A673 (cell line): ENCODE measurements at regions not wholly inside any gene's neighbourhood (a gene's known extent, or its start where the extent isn't known, plus 50 kb on each side); places are given as distances from the start of the nearest gene placed in this dataset.

Experiments
- BruUV-seq: library from RNA; stranded (reverse); fragments of 400-500 nt; replicated peaks from 2 replicates; lab custom pipeline; 2021; lab: Mats Ljungman, UMichigan
- CTCF ChIA-PET: fragments of 300-600 bp; sonication (Branson Sonifier 250); formaldehyde crosslinking; loops from one replicate; lab custom pipeline; 2022; ENCODE audit warnings: antibody characterized with exemption; lab: Charles Lee
- POLR2A ChIA-PET: fragments of 300-600 bp; sonication (Branson Sonifier 250); formaldehyde crosslinking; loops from one replicate; lab custom pipeline; 2022; ENCODE audit warnings: antibody characterized with exemption; ENCODE audit not compliant: low non-redundant PET; lab: Charles Lee
- DNase-seq: peaks from one replicate; pipeline ENCODE4 v3.0.0-alpha.2; 2015; ENCODE audit warnings: low spot score
- H3K27ac ChIP-seq: fragments of 200-600 bp; sonication (generic); 2 replicates; pipeline ENCODE4 v1.5.1; 2016; ENCODE audit warnings: mixed run types, low read depth, mild to moderate bottlenecking, mixed read lengths, antibody characterized with exemption, low read length; ENCODE audit not compliant: poor library complexity, severe bottlenecking
- H3K27me3 ChIP-seq: fragments of 200-600 bp; sonication (generic); replicated peaks from 2 replicates; pipeline ENCODE4 v1.6.1; 2017; ENCODE audit warnings: mixed run types, low read depth, mild to moderate bottlenecking, mixed read lengths, antibody characterized with exemption, low read length; ENCODE audit not compliant: insufficient read depth, poor library complexity
- H3K36me3 ChIP-seq: fragments of 200-600 bp; sonication (generic); 2 replicates; pipeline ENCODE4 v1.6.1; 2016; ENCODE audit warnings: mixed run types, mild to moderate bottlenecking, mixed read lengths, antibody characterized with exemption, low read length; ENCODE audit not compliant: insufficient read depth, poor library complexity, severe bottlenecking
- H3K4me1 ChIP-seq: fragments of 200-600 bp; sonication (generic); 2 replicates; pipeline ENCODE4 v1.6.1; 2017; ENCODE audit warnings: mixed run types, mild to moderate bottlenecking, mixed read lengths, antibody characterized with exemption, low read length; ENCODE audit not compliant: insufficient read depth, poor library complexity, severe bottlenecking
- H3K4me3 ChIP-seq: fragments of 200-600 bp; sonication (generic); 2 replicates; pipeline ENCODE4 v1.5.1; 2016; ENCODE audit warnings: low read depth, mixed run types, mild to moderate bottlenecking, mixed read lengths, low read length; ENCODE audit not compliant: poor library complexity, severe bottlenecking
- H3K9me3 ChIP-seq: fragments of 200-600 bp; sonication (generic); 2 replicates; pipeline ENCODE4 v1.6.1; 2016; ENCODE audit warnings: mixed run types, low read depth, mild to moderate bottlenecking, mixed read lengths, antibody characterized with exemption, low read length; ENCODE audit not compliant: poor library complexity, severe bottlenecking
- EZH2 ChIP-seq: fragments of 200-600 bp; sonication (generic); IDR thresholded peaks from 2 replicates; pipeline ENCODE4 v1.6.1; 2017; ENCODE audit warnings: borderline replicate concordance, low read depth, mild to moderate bottlenecking, mixed read lengths, antibody characterized with exemption, low read length; ENCODE audit not compliant: poor library complexity, severe bottlenecking
- intact Hi-C: fragments of 100-400 bp; cut with micrococcal nuclease; formaldehyde crosslinking; loops from one replicate; pipeline ENCODE4 v1.10.0; 2022; ENCODE audit not compliant: unreplicated experiment
- TF ChIP-seq, protein P1 (sequence below): fragments of 300-800, 200-600 bp; sonication (generic); conservative IDR thresholded peaks from 2 replicates; pipeline ENCODE4 v1.5.1; 2017; ENCODE audit warnings: low read depth, mild to moderate bottlenecking, antibody characterized with exemption, low read length, moderate library complexity, mixed read lengths

DNA sequence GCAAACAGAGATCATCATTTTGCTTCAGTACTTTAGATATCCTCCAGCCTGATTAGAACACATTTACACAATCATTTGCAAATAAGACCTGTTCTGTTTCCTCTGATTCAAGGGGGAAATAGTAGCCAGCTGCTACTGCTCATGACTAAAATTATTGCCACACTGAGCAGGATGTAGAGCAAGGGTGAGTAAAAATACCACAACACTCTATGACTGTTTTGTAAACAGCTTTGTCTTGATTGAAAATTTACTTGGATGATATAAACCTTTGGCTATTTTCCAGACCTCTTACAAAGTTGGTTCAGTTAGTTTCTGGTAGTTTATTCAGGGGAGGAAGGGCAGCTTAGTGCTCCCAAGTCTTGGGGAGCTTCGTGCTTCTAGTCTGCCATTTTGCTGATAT, 286.4 kb upstream of the CNTNAP5 start:
- DNase-seq = no peak
- no peaks in the 10 kb centered on the region for H3K36me3 ChIP-seq
- ChIA-PET POLR2A (no interaction called here), CTCF (no interaction called here)
- H3K27ac ChIP-seq = no peak overlapping the region
- peaks cover 4% of the 10 kb centered on the region for H3K9me3 ChIP-seq
- H3K4me3 ChIP-seq = no peak overlapping the region
- H3K4me1 ChIP-seq = no peaks in the 10 kb centered on the region
- intact Hi-C loops = no loop called here
- TF ChIP-seq EZH2 = no peak
- TF ChIP-seq, protein P1, sequence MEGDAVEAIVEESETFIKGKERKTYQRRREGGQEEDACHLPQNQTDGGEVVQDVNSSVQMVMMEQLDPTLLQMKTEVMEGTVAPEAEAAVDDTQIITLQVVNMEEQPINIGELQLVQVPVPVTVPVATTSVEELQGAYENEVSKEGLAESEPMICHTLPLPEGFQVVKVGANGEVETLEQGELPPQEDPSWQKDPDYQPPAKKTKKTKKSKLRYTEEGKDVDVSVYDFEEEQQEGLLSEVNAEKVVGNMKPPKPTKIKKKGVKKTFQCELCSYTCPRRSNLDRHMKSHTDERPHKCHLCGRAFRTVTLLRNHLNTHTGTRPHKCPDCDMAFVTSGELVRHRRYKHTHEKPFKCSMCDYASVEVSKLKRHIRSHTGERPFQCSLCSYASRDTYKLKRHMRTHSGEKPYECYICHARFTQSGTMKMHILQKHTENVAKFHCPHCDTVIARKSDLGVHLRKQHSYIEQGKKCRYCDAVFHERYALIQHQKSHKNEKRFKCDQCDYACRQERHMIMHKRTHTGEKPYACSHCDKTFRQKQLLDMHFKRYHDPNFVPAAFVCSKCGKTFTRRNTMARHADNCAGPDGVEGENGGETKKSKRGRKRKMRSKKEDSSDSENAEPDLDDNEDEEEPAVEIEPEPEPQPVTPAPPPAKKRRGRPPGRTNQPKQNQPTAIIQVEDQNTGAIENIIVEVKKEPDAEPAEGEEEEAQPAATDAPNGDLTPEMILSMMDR = no peak
- H3K27me3 ChIP-seq = no peaks in the 10 kb centered on the region
- no TSS peak for BruUV-seq

DNA sequence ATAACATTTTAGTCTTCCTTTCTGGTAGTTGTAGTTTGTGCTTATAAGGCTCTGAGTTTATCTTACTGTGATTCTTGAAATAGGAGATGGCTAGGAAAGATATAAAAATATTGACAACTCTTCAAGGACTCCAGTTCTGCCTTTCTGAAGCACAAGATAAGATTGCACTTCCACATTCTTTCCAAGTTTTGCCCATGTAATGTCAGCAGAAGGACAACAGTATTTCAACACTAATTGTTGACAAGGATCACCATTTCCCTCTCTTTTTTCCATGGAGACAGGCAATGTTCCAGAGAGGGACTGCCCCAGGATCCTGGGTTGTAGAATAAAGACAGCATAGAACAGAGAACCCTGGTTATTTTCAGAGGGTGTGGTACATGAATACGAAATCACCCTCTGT, 279.1 kb upstream of the CNTNAP5 start:
- no peaks in the 10 kb centered on the region for H3K4me1 ChIP-seq
- ChIA-PET POLR2A (no interaction called here), CTCF (no interaction called here)
- no peak overlapping the region for H3K27ac ChIP-seq
- H3K27me3 ChIP-seq = no peaks in the 10 kb centered on the region
- no peaks in the 10 kb centered on the region for H3K36me3 ChIP-seq
- TF ChIP-seq, protein P1 = no peak
- TF ChIP-seq EZH2 = no peak
- intact Hi-C loops = no loop called here
- H3K4me3 ChIP-seq = no peak overlapping the region
- no peaks in the 10 kb centered on the region for H3K9me3 ChIP-seq
- BruUV-seq = no TSS peak
- DNase-seq = no peak

DNA sequence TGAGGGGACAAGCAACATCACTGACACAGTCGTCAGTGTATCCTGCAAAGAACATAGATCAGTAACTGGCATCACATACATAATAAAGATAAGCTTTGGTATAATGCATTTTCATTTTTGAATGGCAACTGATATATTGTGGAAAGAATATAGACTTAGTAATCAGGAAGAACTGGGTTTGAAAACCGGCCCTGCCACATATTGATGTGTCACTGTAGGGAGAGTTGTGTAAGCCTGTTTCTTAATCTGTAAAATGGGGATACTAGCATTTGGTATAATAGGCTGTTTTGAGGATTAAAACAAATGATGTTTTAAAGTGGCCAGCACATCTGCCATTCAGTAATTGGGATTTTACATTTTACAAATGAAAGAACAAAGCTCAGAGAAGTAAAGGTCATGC, 277.8 kb upstream of the CNTNAP5 start:
- POLR2A ChIA-PET = no interaction called here
- no TSS peak for BruUV-seq
- no peak overlapping the region for H3K27ac ChIP-seq

More for the DNA sequence above, 277.8 kb upstream of the CNTNAP5 start:
- CTCF ChIA-PET = interaction anchor here (0.6 kb wide), 1 partner anchor 282 kb away, joined by 12 read pairs; no protein-coding TSS in a partner anchor
- intact Hi-C loops = no loop called here
- no peak overlapping the region for H3K4me3 ChIP-seq
- H3K4me1 ChIP-seq = no peaks in the 10 kb centered on the region
- TF ChIP-seq EZH2 = no peak
- TF ChIP-seq, protein P1 = no peak
- no peak for DNase-seq
- no peaks in the 10 kb centered on the region for H3K27me3 ChIP-seq
- H3K36me3 ChIP-seq = no peaks in the 10 kb centered on the region
- no peaks in the 10 kb centered on the region for H3K9me3 ChIP-seq
